ENCODE measurements at regions not wholly inside any gene's neighbourhood (a gene's known extent, or its start where the extent isn't known, plus 50 kb on each side); places are given as distances from the start of the nearest gene placed in this dataset.

DNA sequence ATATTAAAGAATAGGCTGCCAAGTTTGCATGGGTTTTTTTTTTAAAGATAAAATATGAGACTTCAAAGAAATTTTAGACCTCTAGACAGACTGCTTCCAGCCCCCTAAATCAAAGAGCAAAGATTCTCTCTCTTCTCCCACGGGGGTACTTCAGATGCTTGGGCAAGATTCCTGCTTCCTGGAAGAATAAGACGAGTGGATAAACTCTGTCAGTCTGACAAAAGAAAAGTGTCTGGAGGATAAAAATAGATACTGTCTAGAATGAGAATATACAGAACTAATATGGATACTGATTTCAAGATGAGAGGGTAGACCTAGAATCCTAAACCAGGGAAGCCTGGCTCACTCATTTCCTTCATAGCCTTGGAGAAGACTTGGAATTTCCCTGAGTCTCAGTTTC is 435.1 kb downstream of the FOXO1 start:
- no peaks in the 10 kb centered on the region for H3K4me1 ChIP-seq (replicated peaks in 1 of 2; ENCODE audit: control insufficient read depth in 2 of 2, insufficient read depth in 2 of 2, low read length in 2 of 2)
- H3K4me3 ChIP-seq = no peak overlapping the region
- BruUV-seq (replicated peaks) = no TSS peak
- no peaks in the 10 kb centered on the region for H4K20me1 ChIP-seq (replicated peaks; ENCODE audit: control insufficient read depth, insufficient read depth, low read length)
- ChIA-PET POLR2A (no interaction called here), CTCF (ENCODE audit: low intra/inter-chr PET ratio) (no interaction called here)
- H3K9me1 ChIP-seq (ENCODE audit: control insufficient read depth, insufficient read depth, low read length) = no peaks in the 10 kb centered on the region
- ATAC-seq (no peak), DNase-seq (ENCODE audit: extremely low read depth in 1 of 4, low spot score in 3 of 4) (no peak), FAIRE-seq (no peak)
- H3K4me2 ChIP-seq (ENCODE audit: insufficient read depth, low read length) = no peak overlapping the region
- no peaks in the 10 kb centered on the region; a peak in 2 of 5 replicates for H3K27me3 ChIP-seq (ENCODE audit: control insufficient read depth in 2 of 2, insufficient read depth in 2 of 2, low read length in 2 of 2)
- H2AFZ ChIP-seq (ENCODE audit: low read depth, low read length) = no peak overlapping the region
- in situ Hi-C loops (cut with MboI) = no loop called here
- TF ChIP-seq MAFF (IDR thresholded peaks at IDR 0.05; ENCODE audit: low read length) (no peak), BHLHE40 (IDR thresholded peaks at IDR 0.05; ENCODE audit: low read length) (no peak), DACH1 (IDR thresholded peaks at IDR 0.05; ENCODE audit: partially characterized antibody) (no peak), EP300 (IDR thresholded peaks at IDR 0.05; ENCODE audit: low read length) (no peak), ZNF143 (CRISPR knock-in tag; IDR thresholded peaks at IDR 0.05) (no peak), NFRKB (IDR thresholded peaks at IDR 0.05; ENCODE audit: low read depth) (no peak), ESRRA (IDR thresholded peaks at IDR 0.05; ENCODE audit: borderline replicate concordance, low read depth) (no peak)
- TF ChIP-seq, protein P1, sequence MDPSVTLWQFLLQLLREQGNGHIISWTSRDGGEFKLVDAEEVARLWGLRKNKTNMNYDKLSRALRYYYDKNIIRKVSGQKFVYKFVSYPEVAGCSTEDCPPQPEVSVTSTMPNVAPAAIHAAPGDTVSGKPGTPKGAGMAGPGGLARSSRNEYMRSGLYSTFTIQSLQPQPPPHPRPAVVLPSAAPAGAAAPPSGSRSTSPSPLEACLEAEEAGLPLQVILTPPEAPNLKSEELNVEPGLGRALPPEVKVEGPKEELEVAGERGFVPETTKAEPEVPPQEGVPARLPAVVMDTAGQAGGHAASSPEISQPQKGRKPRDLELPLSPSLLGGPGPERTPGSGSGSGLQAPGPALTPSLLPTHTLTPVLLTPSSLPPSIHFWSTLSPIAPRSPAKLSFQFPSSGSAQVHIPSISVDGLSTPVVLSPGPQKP (CRISPR knock-in tag; IDR thresholded peaks at IDR 0.05) = no peak
- intact Hi-C loops (cut with micrococcal nuclease) = no loop called here
- 0% methylated on average over 2 of the region's 2 CpGs for WGBS (ENCODE audit: insufficient coverage, low coverage, missing lambda C conversion rate)
- no peak overlapping the region for H3K9ac ChIP-seq (ENCODE audit: insufficient read depth in 1 of 2, low read depth in 2 of 2, low read length in 2 of 2)
- no peaks in the 10 kb centered on the region for H3K36me3 ChIP-seq (ENCODE audit: control insufficient read depth, insufficient read depth, low read length)
- H3K27ac ChIP-seq (ENCODE audit: extremely low read depth, low read depth, low read length) = no peak overlapping the region
- H3K79me2 ChIP-seq (ENCODE audit: control insufficient read depth, insufficient read depth, low read length) = no peaks in the 10 kb centered on the region
- no peaks in the 10 kb centered on the region for H3K9me3 ChIP-seq (replicated peaks; ENCODE audit: control insufficient read depth, insufficient read depth, low read depth, low read length)
